ENCODE measurements at regions not wholly inside any gene's neighbourhood (a gene's known extent, or its start where the extent isn't known, plus 50 kb on each side); places are given as distances from the start of the nearest gene placed in this dataset.
"Not testable (repeated sequence)": the region's sequence is repeated elsewhere in the genome, so short reads cannot be mapped to it uniquely, and the experiment has no call there.

DNA sequence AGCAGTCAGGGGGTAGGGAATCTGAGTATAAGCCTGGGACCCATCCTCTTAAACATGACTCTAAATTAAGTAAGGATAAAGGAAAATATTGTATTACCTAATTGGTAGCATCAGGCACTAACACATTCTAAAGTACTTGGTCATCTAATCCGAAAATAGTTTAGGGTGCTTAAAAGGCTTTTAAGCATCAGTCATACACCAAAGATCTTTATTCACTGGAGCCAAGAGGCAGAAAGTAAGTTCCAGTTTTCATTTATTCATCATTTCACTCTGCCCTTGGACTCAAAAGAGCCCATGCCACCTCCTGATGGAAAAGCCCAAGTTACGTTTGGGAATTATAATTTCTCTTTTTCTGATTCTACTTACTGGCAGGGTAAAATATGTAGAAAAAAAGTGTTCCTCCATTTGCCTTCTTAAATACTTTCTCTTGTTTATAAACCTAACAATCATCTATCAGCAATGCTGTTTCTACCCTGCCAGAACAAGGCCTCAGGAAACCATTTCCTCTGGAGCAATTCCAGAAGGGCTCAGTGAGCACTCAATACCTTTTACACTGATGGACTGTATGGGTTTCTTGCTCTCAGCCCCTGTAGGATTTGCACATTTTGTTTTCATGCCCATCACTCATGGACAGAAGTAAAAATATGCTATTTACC is 120.1 kb upstream of the SLC5A12 start:
- DNase-seq, result no peak

DNA sequence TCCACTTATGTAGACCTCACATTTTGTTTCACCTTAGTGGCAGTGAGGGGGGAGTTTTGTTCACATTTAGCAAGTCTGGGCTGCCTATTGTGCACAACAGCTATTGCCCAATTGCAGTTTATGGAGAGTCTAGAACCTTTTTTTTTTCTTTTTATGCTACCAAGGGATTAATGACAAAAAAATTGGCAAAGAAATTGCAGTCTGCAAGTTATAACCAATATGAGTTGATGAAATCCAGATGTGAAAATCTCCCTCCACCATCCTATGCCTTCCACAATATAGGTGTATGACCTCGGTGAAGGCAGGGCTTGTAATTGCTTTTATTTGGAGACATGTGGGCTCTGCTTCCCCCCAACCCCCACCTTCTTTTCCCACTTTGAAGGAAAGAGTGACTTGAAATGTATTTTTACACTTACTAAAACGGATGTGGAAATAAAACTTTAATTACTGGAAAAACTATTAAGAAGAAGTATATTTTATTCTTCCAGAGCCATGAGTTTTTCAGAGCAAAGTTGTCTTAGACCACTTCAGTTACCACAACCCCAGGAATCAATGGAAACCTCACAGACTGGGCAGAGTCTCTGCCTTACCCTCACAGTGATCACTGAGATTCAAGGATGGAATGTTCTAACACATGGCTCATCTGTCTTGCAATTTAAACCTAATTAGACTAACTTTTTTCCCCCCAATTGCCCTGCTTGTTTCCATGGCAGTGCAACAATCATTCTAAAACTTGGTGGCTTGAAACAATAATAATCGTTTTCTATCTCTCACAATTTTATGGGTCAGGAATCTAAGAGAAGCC is 120.8 kb upstream of the SLC5A12 start:
- DNase-seq, result no peak

DNA sequence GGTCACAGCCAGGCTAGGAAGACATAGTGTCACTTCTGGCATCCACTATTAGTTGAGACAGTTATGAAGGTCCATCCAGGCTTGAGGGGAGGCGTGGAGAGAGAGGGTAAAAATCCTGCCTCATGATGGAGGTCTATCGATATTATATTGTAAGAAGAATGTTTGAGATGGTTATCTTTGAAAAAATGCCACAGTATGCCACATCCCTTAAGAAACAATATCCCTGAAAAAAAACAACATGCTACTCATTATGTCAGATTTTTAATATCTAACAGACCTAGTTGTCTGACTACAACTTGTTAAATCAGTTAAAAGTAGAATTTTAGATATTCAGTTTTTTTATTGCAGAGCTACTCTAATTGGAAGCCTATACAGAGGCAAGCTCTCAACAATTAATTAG is 121.7 kb upstream of the SLC5A12 start:
- no peak for DNase-seq

DNA sequence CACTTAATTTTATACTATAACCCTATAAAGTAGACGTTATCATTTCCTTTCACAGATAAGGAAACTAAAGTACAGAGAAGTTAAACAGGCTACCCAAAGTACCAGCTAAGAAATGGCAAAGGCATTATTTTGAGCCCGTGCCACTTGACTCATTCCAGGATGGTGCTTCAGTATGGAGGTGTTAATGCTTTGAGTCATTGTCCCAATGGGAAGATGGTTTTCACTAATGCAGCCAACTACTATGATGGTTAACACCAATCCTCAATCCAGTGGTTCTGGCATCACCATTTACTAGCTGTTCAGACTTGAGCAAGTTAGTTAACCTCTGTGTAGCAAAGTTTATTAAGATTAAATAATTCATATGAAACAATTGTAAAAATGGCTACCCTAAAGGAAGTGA is 123.1 kb upstream of the SLC5A12 start:
- DNase-seq, result no peak

DNA sequence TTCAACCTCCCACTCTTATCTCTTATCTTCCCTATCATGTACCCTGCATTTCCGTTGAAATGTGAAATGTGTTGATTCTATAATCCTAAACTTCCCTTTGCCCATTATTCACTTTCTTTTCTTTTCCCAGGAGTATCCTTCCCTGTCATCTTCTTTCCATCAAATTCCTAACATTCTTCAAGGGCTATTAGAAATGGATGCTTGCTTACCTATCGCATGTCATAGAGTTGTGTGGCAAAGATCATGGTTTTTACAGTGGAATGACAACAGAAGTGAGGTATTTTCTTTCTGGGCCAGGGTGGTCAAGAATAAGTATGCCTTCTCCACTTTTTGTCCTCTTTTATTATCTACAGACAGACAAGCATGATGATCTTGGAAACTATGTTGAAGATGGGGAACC is 124.4 kb upstream of the SLC5A12 start:
- no peak for DNase-seq

DNA sequence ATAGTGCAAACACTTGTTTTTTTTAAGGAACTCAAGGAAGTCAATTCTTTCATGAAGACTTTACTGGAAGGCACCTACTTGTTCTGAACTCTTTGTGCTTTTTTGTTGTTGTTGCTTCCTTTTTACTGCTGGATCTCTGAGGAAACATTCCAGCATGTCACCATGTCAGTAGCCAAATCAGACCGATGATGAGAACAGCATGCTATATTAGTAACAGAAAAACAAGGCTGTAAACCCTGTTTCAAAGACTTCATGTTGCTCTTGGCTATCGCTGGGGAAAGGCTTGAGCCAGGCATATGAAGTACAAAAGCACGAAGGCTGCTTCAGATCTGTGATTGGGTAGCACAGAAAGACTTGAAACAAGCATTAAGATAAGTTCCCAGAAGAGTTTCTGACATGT is 125.6 kb upstream of the SLC5A12 start:
- no peak for DNase-seq

DNA sequence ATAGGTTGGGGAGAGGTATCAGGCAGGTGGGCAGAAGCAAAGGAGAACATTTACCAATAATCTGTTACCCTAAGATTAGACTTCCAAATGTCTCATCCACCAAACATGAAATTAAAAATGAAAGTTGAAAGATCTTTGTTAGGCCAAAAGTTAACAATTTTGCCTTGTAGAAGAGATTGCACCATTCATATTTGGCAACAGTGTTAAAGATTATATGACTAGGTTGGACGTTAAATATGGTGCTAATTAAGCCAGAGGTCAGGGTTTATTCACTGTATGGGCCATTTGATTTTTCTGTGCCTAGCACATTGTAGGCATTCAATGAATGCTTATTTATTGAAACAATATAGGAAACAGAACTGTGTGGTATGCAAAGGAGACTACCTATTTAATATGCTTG is 126.1 kb upstream of the SLC5A12 start:
- DNase-seq, result no peak

DNA sequence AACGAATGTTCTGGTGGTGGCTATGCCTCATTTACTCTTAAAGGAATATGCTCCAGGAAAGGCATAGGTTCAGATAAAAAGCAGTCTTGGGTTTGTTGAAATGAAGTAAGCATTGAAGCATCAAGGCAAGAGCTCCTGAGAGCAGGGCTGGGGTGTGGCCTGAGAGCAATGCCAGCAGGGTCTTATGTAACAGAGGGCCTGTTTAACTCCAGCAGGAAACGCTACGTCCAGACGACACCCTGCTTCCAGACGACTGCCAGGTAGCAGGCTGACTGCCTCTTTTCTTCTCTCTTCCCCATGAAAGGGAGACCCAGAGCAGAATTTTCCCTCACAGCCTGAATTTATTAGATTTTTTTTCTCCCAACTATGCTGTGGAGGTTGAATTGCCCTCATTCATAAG is 127.2 kb upstream of the SLC5A12 start:
- DNase-seq, result no peak

DNA sequence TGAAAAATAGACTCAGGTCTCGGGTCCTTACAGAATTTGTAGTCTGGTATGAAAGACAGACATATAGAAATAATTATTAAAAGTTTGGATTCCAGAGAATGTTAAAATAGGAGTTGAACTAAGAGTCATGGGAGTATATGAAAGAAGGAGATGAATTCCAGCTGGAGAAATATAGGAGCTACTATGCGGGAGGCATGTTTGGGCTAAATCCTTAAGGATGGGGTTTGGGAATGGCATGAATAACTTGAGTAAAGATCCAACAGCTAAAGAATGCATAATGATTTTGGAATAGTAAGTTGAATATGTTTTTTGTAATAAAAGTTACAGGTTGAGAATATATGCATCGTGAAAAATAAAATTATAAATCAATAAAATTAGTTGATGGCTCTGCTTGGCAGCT is 129.4 kb upstream of the SLC5A12 start:
- DNase-seq, result no peak

DNA sequence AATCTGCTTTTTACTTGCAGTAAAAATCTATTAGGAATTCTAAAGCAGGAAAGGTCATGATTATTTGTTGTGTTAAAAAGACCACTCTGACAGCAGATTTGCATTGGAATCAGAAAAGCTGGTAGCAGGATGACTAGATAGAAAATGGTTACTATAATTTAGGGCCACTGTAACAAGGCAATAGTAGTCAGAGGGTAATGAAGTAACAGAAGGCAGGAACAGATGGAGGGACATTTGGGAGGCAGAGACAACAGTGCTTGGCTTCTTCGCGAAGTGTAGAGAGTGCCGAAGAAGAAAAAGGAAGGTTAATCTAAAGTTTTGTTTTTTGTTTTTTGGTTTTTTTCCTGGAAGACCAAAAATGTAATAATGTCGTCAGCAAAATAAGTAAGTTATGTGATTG is 129.8 kb upstream of the SLC5A12 start:
- DNase-seq, result no peak

DNA sequence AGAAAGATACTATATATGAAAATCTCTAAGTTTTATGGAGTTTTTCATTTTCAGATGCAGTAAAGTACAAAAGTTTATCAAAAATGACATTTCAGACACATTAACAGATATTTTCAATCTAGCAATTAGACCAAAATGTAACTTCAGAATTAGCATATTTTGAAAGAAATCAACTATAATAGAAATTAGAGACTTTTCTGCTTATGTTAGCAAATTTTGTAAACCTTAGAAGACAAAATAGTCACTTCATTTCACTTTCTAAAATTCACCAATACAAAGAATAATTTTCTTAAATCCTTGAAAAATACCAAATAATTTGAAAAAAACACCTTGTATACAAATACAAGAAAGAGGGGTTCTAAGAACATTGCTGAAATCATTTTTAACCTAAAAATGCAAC is 135.8 kb upstream of the FIBIN start:
- DNase-seq, result no peak

DNA sequence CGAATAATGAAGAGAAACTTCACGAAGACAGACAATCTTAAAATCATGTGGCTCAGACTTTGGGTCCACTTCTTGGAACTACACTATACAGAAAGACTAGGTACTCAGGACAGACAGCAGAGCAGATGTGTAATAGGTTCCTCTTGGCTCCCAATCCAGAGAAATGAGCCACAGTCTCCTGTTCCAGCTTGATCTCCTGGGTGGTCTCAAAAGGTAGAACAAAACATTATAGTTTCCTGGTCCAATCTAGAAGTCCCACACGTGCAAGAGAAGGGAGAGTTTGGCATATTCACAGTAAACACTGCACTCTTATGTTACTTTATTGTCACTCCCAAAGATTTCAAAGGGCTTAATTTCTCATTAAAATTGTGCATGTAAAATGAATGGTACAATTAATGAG is 134.5 kb upstream of the FIBIN start:
- no peak for DNase-seq

DNA sequence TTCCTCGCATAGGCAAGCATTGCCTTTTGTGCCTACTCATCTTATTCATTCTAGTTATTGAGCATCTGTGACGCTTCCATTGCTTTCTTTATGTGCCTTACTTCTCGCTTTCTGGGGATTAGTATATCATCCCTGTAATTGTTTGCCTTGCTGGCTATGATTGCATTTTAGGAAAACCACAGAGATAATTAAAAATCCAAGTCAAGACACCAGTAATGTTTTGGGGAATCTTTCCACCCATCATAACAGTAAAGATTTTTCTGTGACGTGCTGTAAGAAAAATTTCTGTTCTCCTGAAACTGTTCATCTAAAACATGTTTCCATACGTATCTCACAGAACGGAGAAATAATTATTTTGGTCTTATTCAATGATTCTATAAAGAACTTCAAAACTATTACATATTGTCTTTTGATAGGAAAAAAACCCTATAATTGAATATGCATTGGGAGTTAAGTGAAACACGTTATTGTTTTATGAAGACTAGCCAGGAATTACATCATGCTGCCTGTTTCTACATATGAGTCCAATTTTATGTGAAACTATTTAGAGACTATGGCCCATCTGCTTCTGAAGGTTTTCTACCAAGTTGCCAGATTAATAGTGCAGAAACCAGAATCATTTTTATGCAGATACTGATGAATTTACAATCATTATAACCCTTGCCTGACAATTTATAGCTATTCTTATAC is 133.7 kb upstream of the FIBIN start:
- DNase-seq, result no peak

DNA sequence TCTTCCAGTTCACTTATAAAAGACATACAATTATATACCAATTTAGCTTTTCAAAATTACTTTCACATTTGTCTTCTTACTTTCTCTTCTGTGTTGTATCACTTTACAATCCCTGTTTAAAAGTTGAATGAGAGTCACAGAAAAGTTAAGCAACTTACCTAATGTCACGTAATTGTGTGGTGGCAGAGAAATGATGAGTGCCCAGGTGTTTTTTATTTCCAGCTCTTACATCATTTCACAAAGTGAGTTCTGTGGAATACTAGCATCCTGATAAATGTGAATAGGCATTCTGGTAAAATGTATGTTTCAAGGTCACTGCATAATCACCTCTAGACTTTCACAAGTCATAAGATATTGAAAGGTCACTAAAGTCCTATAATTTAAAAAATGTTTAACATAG is 133.0 kb upstream of the FIBIN start:
- DNase-seq, result no peak

DNA sequence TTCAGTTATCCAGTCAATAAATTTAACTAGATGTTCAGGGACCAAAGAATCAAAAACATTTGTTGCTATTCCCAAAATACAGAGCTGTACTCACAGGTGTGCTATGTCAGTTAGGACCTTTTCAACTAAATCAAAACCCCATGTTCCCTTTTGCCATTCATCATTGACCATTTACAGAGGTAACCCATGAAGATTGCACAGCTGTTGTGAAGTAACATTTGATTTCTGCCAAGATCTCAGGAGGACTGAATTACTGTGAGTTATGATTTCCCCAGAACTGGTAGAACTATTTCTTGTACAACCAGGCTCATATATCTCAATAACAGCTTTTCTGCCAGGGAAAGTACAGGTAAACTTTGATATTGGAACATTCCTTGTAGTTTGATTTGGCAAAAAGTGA is 131.1 kb upstream of the FIBIN start:
- DNase-seq, result no peak

DNA sequence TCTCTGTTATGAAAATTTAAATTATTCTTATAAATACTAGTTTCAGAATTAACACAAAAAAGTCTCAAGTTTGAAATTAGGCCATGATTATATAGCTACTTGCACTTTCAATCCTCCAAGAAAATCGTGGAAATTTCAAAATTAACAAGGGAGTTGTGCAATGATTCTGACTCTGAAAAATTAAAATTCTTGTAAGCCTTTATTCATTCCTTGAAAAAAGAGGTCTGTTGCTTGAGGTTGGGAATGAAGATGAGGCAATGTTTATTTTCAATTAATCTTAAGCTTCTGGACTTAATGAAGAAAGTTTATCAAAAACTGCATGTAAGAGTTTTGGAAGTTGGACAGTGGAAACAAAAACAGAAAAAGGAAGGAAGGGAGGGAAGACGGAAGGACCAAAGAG is 128.2 kb upstream of the FIBIN start:
- no peak for DNase-seq

DNA sequence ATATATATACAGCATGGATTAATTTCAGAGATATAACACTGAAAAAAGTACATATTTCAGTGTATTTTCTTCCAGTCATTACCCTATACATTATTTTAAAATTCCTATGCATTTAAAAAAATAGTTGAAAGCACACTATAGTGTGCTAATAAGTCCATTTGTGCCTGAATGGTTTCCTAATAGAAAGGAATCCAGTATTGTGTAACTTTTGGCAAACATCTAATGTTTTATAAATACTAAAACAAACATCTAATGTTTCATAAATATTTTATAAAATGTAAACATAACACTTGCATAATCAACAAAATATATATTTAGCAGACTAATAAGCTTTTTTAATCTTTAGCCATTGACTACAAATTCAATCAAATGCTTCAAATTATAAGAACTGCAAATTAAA is 126.6 kb upstream of the FIBIN start:
- no peak for DNase-seq

DNA sequence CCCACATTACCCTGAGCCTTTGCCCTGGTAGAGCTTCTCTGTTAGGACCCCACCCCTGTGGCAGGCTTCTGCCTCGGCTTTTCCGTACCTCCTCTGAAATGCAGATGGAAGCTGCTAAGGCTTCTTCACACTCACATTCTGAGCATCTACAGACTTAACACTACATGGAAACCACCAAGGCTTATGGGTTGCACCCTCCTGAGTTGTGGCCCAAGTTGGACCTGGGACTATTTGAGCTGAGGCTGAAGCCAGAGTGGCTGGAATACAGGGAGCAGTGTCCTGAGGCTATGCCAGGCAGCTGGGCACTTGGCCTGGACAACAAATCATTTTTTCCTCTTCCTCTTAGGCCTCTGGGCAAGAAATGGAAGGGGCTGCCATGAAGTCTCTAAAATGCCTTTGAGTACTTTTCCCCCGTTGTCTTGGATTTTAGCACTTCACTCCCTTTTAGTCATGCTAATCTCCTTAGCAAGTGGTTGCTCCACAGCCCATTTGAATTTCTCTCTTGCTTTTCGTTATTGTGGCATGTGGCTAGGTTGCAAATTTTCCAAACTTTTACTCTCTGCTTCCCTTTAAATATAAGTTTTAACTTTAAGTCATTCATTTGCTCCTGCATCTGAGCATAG is 114.8 kb upstream of the FIBIN start:
- no peak for DNase-seq

DNA sequence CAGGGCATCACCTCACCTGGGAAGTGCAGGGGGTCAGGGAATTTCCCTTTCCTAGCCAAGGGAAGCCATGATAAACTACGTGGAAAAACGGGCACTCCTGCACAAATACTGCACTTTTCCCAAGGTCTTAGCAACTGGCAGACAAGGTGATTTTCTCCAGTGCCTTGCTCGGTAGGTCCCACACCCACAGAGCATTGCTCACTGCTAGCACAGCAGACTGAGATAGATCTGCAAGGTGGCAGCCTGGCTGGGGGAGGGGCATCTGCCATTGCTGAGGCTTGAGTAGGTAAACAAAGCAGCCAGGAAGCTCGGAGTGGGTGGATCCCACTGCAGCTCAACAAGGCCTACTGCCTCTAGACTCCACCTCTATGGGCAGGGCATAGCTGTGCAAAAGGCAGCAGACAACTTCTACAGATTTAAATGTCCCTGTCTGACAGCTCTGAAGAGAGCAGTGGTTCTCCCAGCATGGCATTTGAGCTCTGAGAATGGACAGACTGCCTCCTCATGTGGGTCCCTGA is 111.5 kb upstream of the FIBIN start:
- DNase-seq, result not testable (repeated sequence)

DNA sequence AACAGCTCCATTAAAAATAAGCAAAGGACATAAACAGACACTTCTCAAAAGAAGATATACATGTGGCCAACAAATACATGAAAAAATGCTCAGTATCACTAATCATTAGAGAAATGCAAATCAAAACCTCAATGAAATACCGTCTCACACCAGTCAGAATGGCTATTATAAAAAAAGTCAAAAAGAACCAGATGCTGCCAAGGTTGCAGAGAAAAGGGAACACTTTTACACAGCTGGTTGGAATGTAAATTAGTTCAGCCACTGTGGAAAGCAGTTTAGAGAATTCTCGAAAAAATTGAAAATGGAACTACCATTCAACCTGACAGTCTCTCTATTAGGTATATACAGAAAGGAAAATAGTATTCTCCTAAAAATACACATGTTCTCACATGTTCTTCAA is 102.4 kb upstream of the FIBIN start:
- no peak for DNase-seq

DNA sequence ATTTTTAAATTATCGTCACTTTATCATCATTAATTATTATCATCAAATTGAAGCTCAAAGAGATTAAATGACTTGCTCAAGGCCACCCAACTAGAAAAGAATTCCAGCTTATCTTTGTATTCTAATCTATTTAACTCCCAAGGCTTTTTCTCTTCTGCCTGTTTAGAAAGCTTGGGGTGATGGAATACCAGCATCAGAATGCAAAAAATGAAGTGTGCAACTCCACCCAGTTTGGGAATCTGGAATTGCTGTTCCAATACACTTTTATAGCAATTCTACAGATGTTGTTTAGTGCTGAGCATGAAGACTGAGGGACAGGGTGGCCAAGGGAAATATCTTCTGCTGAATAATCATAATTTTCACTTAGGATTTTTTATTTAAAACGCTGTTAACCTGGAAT is 97.2 kb upstream of the FIBIN start:
- DNase-seq, result no peak

DNA sequence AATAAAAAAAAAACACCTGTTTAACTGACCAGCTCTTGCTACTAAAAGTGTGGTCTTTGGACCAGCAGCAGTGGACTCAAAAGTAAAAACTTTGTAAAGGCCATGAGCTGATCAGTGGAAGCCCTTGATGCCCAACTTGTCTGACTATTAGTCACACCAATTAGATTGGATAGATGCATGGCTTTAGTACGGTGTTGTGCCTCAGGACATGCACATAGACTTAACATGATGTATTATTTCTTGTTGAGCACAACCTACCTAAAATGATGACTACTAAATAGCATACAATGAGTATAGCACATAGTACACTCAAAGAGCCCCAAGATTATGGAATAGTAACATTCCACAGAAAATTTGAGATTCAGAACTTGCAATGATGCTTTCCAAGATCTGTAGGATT is 95.1 kb upstream of the FIBIN start:
- DNase-seq, result no peak

DNA sequence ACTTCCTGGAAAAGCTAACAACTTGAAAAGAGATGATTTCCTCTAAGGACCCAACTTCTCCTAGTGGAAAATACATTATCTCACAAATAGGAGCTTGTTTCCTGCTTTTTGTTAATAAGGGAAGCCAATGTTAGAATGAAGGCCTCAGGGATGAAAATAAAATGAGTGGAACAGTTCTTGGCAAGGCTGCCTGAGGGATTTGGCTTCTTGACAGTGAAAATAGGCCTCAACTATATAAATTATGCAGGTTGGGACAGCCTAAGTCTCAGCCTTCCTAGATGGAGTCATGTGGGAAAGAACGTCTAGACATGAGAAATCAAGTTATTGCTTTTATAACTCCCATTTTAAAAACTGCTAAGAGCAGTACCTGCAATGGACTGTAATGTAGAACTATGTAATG is 92.8 kb upstream of the FIBIN start:
- DNase-seq, result no peak

DNA sequence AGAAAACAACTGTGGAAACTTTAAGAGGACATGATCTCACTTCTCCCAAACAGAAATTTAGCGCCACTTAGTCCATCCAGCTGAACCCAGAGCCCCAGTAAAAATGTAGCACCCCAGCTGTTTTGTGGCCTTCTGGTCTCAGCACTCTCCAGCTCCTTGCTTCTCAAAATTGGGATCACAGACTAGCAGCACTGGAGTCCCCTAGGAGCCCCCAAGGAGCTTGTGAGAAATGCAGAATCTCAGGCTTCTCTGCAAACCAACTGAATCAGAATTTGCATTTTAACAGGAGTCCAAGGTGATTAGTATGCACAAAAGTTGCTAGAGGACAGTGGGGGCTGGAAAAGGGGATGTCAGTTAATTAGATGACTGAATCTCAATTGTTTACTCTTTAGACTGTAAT is 89.8 kb upstream of the FIBIN start:
- DNase-seq, result no peak
